Lower lobe of right lung (tissue), 2 donors: ENCODE measurements at regions not wholly inside any gene's neighbourhood (a gene's known extent, or its start where the extent isn't known, plus 50 kb on each side); places are given as distances from the start of the nearest gene placed in this dataset.

Experiments
- ATAC-seq, 2 donors: fragments of 200-7000 bp; cut with Tn5 transposase; one replicate each; pipeline ENCODE4 v1.9.1; 2020 to 2022; ENCODE audit warnings: mild to moderate bottlenecking in 2 of 2, moderate library complexity in 2 of 2
- DNase-seq: peaks from one replicate; pipeline ENCODE4 v3.0.0-alpha.2; 2020
- H3K27ac ChIP-seq: fragments of 200-600 bp; one replicate; pipeline ENCODE4 v1.8.0; 2022
- H3K27me3 ChIP-seq: fragments of 200-600 bp; one replicate; pipeline ENCODE4 v1.8.0; 2022; ENCODE audit warnings: low read depth
- H3K36me3 ChIP-seq: fragments of 200-600 bp; one replicate; pipeline ENCODE4 v1.8.0; 2022; ENCODE audit warnings: mild to moderate bottlenecking
- H3K4me1 ChIP-seq: fragments of 200-600 bp; one replicate; pipeline ENCODE4 v1.8.0; 2022
- H3K4me3 ChIP-seq: fragments of 200-600 bp; one replicate; pipeline ENCODE4 v1.8.0; 2022; ENCODE audit warnings: mild to moderate bottlenecking
- H3K9me3 ChIP-seq: fragments of 200-600 bp; one replicate; pipeline ENCODE4 v1.8.0; 2022
- intact Hi-C: fragments of 100-400 bp; cut with DNase I; formaldehyde crosslinking; loops from one replicate; pipeline ENCODE4 v1.11.0; 2022
- TF ChIP-seq, protein P1 (sequence below): fragments of 200-600 bp; IDR thresholded peaks from one replicate; pipeline ENCODE4 v1.8.0; 2022; ENCODE audit warnings: antibody characterized with exemption, mild to moderate bottlenecking
- donor health status: DM: no; HTN: yes; CAD: no; lungs with severe emphysema.

DNA sequence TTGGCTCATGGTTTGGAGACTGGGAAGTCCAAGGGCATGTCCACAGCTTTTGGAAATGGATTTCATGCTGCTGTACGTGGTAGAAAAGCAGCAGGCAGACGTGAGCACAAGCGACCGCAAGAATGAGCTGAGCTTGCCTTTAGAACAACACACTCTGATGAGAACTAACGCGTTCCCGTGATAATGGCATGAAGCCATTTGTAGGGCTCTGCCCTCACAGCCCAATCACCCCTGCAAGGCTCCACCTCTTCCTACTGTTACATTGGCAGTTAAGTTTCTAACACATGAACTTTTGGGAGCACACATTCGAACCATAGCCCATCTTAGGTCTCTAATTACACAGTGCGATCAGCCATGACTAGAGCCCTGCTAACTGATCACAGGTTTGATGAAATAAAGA, 107.5 kb upstream of the TMEM170B start:
- Histone ChIP-seq H3K27ac (peak overlapping the region; percentile 84), H3K36me3 (no peaks in the 10 kb centered on the region), H3K9me3 (no peaks in the 10 kb centered on the region), H3K4me1 (peaks cover 94% of the 10 kb centered on the region), H3K27me3 (no peaks in the 10 kb centered on the region), H3K4me3 (no peak overlapping the region)
- intact Hi-C loops, result no loop called here
- TF ChIP-seq, protein P1, sequence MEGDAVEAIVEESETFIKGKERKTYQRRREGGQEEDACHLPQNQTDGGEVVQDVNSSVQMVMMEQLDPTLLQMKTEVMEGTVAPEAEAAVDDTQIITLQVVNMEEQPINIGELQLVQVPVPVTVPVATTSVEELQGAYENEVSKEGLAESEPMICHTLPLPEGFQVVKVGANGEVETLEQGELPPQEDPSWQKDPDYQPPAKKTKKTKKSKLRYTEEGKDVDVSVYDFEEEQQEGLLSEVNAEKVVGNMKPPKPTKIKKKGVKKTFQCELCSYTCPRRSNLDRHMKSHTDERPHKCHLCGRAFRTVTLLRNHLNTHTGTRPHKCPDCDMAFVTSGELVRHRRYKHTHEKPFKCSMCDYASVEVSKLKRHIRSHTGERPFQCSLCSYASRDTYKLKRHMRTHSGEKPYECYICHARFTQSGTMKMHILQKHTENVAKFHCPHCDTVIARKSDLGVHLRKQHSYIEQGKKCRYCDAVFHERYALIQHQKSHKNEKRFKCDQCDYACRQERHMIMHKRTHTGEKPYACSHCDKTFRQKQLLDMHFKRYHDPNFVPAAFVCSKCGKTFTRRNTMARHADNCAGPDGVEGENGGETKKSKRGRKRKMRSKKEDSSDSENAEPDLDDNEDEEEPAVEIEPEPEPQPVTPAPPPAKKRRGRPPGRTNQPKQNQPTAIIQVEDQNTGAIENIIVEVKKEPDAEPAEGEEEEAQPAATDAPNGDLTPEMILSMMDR, result no peak
- no peak for DNase-seq
- no peak for ATAC-seq

DNA sequence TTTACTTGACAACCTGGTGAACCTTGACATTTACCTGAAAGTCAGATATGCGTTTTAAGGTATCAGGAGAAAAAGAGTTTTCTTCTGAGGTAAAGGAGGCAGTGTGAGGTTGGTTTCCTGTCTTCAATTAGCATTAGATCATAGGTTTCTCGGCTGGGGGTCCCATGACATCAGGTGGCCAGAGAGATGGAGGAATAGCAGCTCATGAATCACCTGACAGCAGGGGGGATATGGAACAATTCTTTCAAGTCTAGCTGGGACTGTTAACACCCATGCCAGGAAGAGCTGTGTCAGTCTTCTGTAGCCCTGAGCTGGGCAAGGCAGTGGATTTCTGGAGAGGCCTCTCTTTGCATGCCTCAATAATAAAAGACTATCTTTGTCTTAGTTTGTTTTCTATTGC, 108.0 kb upstream of the TMEM170B start:
- Histone ChIP-seq H3K4me3 (no peak overlapping the region), H3K36me3 (no peaks in the 10 kb centered on the region), H3K27ac (peak overlapping the region; percentile 84), H3K9me3 (no peaks in the 10 kb centered on the region), H3K4me1 (peaks cover 94% of the 10 kb centered on the region), H3K27me3 (no peaks in the 10 kb centered on the region)
- DNase-seq (no peak), ATAC-seq (no peak)
- intact Hi-C loops, result no loop called here
- TF ChIP-seq, protein P1, result no peak

DNA sequence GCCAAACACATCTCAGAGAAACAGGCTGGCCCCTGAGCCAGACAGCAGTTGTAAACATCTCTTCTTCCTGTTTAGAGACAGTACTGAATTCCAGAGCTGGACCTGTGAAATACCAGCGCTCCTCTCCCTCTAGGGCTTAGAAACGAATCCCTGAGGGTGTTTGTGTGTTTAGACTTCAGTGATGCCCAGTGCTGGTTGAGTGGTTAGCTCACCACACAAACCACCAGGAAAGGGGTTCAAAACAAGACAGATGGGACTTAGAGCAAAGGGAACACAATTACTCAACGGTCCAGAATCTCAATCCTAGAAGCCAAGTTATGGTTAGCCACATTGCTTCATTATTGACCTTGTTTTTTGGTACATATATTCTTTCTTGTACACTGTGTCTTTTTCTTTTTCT, 108.7 kb upstream of the TMEM170B start:
- no peak for DNase-seq
- H3K36me3 ChIP-seq, result no peaks in the 10 kb centered on the region
- no peaks in the 10 kb centered on the region for H3K27me3 ChIP-seq
- H3K9me3 ChIP-seq, result no peaks in the 10 kb centered on the region
- TF ChIP-seq, protein P1, result no peak
- H3K4me1 ChIP-seq, result peaks cover 94% of the 10 kb centered on the region
- H3K4me3 ChIP-seq, result no peak overlapping the region
- H3K27ac ChIP-seq, result peak overlapping the region; percentile 84
- intact Hi-C loops, result no loop called here
- peak; percentile 18 to 27 for ATAC-seq

DNA sequence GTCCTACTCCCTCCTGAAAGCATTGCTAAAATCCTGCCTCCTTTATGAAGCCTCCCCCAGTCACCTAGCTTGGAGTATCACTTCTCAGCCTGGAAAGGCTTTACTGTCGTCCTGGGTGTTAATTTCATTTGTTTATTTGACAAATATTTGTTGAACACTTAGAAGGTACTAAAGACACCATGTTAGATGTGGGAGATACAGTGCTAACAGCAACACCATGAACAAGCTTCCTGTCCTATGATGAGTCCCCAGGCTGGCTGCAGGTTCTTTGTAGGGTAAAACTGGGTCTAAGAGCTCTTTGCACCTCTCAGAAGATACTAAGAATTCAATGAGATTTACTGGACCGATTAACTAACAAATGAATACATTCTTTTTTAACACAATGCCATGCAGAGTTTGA, 109.2 kb upstream of the TMEM170B start:
- Histone ChIP-seq H3K4me1 (peaks cover 93% of the 10 kb centered on the region), H3K4me3 (no peak overlapping the region), H3K27ac (peak overlapping the region; percentile 84), H3K9me3 (no peaks in the 10 kb centered on the region), H3K27me3 (no peaks in the 10 kb centered on the region), H3K36me3 (no peaks in the 10 kb centered on the region)
- intact Hi-C loops, result no loop called here
- ATAC-seq (peak; percentile 28 to 62), DNase-seq (no peak)
- TF ChIP-seq, protein P1, result no peak

DNA sequence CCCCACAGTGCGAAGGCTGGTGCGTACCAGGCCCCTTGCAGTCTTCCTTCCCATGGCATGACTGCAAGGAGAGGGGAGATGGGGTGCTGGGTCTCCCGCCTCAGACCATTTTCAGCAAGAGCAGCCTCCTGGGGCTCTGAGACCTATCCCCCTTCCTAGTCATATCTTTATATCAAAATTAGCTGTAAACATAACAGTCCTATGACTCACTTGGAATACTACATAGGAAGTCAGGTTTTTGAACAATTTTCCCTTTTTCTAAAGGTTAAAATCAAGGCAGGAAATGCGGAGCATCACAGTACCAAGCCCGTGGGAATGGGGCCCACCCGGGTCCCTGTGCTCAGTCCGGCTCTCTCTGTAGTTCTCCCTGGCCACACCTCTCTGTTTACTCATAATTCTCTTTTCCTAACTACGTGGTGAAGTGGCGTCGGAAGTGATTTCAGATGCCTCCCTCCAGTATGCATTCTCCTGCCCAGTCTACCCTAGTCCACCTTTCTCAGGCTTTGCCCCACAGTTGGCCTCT, 109.8 kb upstream of the TMEM170B start:
- Histone ChIP-seq H3K27me3 (no peaks in the 10 kb centered on the region), H3K4me3 (peak overlapping the region; percentile 10), H3K4me1 (peaks cover 87% of the 10 kb centered on the region), H3K9me3 (no peaks in the 10 kb centered on the region), H3K27ac (peak overlapping the region; percentile 84), H3K36me3 (no peaks in the 10 kb centered on the region)
- no peak for DNase-seq
- TF ChIP-seq, protein P1, result no peak
- intact Hi-C loops, result no loop called here
- peak; percentile 69 to 70 for ATAC-seq
